ENCODE measurements at regions not wholly inside any gene's neighbourhood (a gene's known extent, or its start where the extent isn't known, plus 50 kb on each side); places are given as distances from the start of the nearest gene placed in this dataset.

DNA sequence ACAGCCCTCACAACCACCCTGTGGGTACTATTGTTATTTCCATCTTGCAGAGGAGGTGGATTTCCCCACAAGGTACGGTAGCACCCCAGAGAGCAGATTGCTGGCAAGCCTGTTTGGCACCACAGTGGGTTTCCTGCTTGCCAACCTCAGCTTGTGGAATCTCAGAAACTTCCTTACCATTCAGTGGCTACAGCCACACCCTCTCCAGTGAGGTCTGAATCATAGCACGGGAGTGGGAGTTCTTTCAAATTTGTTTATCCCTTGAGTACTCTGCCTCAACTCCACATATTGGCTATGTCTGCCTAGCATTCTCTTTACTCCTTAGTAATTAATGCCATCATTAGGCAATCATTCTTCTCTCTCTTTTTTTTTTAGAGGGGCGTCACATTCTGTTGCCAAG lies 162.1 kb downstream of the PTPRU start:
- in situ Hi-C loops (cut with HindIII; ENCODE audit: low pct_unique_long_range_greater_than_20kb, low sequenced_read_pairs), result no loop called here
- no peak for TF ChIP-seq JUND (IDR thresholded peaks at IDR 0.05; ENCODE audit: low read depth)
- no peak for DNase-seq (ENCODE audit: low read depth in 1 of 2, low spot score in 1 of 2)

DNA sequence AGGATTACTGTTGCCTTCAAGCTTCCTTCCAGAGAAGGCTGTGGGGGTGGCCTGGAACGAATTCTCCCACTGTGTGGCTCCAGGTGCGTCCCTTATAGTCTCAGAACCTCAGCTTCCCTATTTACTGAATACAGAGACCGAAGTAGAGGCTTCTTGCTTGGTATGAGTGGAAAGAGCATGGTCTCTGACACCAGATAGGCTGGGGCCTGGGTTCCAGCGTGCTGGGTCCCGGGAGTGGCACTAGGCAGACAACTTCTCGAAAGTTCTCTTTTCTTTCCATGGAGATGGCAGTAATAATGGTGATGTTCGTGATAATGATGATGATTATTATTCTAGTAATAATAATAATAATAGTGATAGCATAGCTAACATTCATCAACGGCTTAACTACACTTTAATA lies 161.7 kb downstream of the PTPRU start:
- in situ Hi-C loops (cut with HindIII; ENCODE audit: low pct_unique_long_range_greater_than_20kb, low sequenced_read_pairs), result no loop called here
- no peak for TF ChIP-seq JUND (IDR thresholded peaks at IDR 0.05; ENCODE audit: low read depth)
- no peak for DNase-seq (ENCODE audit: low read depth in 1 of 2, low spot score in 1 of 2)

- no peak for TF ChIP-seq JUND (IDR thresholded peaks at IDR 0.05; ENCODE audit: low read depth)
- no peak for DNase-seq (ENCODE audit: low read depth in 1 of 2, low spot score in 1 of 2)
- in situ Hi-C loops (cut with HindIII; ENCODE audit: low pct_unique_long_range_greater_than_20kb, low sequenced_read_pairs), result no loop called here
Measured at GRCh38 chr1:29397256-29397590, 160.9 kb downstream of the PTPRU start.

- in situ Hi-C loops (cut with HindIII; ENCODE audit: low pct_unique_long_range_greater_than_20kb, low sequenced_read_pairs), result no loop called here
- DNase-seq (ENCODE audit: low read depth in 1 of 2, low spot score in 1 of 2), result peak in 1 of 2 experiments; percentile 16
- no peak for TF ChIP-seq JUND (IDR thresholded peaks at IDR 0.05; ENCODE audit: low read depth)
Measured at GRCh38 chr1:29396438-29397255, 160.3 kb downstream of the PTPRU start.

DNA sequence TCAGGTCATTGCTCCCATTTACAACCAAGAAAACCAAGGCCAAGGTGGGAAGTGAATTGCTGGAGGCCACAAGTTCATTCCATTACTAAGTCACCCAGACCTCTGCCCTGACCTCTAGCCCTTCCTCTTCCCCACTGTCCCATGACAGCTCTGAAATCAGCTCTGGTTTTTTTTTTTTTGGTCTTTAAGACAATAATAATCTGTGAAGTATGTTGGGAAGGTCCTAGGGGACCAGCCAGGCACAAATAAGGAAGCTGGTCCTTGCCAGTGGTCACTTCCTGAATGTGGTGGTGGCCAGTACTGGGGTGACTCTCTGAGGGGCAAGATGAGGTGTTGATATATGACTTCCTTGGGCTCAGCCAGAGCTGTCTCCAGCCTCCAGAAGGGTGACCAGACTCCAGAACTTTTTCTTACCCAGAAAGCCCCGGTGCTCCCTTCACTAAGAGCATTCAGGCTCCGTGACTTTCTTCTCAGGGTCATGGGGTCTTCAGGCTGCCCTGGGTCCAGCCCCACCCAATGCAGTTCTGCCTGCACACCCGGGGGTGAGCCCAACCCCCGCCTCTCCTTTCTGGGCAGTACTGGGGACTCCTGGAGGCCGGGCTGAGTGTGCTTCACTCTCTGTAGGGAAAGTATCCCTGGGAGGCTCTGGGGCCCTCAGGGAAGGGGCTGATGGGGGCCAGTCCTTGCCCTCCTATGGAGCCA lies 159.6 kb downstream of the PTPRU start:
- in situ Hi-C loops (cut with HindIII; ENCODE audit: low pct_unique_long_range_greater_than_20kb, low sequenced_read_pairs), result no loop called here
- TF ChIP-seq JUND (IDR thresholded peaks at IDR 0.05; ENCODE audit: low read depth), result no peak

DNA sequence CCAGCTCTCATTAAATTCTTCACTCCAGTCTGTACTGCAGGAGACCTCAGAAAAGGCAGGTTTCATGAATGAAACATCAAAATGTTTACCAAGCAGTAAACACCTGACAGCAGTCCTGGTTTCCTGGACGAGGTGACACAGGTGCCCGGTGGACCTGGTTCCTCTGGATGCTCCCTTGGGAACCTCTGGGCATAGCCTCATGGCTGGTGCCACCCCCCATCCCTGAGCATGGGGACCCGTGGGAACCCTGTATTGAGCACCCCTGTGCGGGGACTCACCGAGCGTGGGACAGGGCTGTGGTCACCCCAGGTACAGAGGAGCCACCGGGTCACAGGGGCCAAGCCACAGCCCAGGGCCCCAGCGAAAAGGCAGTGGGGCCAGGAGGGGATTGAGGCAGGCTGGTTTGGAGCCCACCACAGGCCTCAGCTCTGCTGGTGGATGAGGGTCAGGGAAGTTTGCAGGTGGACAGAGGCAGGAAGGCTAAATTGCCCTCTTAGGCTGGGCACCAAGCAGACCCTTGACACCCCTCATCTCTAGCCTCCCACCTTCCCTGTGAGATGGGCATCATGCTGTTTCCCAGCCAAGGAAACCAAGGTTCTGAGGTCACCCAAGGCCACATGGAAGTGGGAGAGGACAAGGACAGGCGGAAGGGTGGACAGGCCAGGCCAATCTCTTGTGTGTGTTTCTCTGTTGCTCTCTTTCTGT lies 158.4 kb downstream of the PTPRU start:
- TF ChIP-seq JUND (IDR thresholded peaks at IDR 0.05; ENCODE audit: low read depth), result no peak
- no peak for DNase-seq (ENCODE audit: low read depth in 1 of 2, low spot score in 1 of 2)
- in situ Hi-C loops (cut with HindIII; ENCODE audit: low pct_unique_long_range_greater_than_20kb, low sequenced_read_pairs), result no loop called here

More for the DNA sequence above, 159.6 kb downstream of the PTPRU start:
- no peak for DNase-seq (ENCODE audit: low read depth in 1 of 2, low spot score in 1 of 2)

- DNase-seq (ENCODE audit: low read depth in 1 of 2, low spot score in 1 of 2), result no peak
- in situ Hi-C loops (cut with HindIII; ENCODE audit: low pct_unique_long_range_greater_than_20kb, low sequenced_read_pairs), result no loop called here
- no peak for TF ChIP-seq JUND (IDR thresholded peaks at IDR 0.05; ENCODE audit: low read depth)
Measured at GRCh38 chr1:29393451-29393826, 157.1 kb downstream of the PTPRU start.

GRCh38 chr1:29392486-29393450 lies 156.4 kb downstream of the PTPRU start:
- no peak for TF ChIP-seq JUND (IDR thresholded peaks at IDR 0.05; ENCODE audit: low read depth)
- in situ Hi-C loops (cut with HindIII; ENCODE audit: low pct_unique_long_range_greater_than_20kb, low sequenced_read_pairs), result no loop called here

DNA sequence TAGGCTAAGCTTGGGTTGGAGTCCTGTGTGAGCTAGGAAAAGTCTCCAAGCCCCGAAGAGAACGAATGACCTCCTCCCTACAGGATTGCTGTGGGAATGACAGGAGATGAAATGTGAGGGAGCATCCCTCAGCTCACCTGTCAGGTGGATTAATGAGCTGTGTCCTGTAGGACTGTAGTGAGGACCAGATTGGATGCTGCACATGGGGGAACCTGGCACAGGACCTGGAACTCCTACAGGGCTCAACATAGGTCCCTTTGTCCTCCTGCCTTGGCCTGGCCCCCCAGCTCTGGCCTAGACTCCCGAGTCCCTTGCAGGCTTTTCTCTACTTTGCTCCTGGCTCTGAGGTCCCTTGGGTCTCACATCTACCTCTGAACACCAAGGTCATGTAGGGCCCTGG lies 155.7 kb downstream of the PTPRU start:
- in situ Hi-C loops (cut with HindIII; ENCODE audit: low pct_unique_long_range_greater_than_20kb, low sequenced_read_pairs), result no loop called here

More at GRCh38 chr1:29392486-29393450, 156.4 kb downstream of the PTPRU start:
- no peak for DNase-seq (ENCODE audit: low read depth in 1 of 2, low spot score in 1 of 2)

DNA sequence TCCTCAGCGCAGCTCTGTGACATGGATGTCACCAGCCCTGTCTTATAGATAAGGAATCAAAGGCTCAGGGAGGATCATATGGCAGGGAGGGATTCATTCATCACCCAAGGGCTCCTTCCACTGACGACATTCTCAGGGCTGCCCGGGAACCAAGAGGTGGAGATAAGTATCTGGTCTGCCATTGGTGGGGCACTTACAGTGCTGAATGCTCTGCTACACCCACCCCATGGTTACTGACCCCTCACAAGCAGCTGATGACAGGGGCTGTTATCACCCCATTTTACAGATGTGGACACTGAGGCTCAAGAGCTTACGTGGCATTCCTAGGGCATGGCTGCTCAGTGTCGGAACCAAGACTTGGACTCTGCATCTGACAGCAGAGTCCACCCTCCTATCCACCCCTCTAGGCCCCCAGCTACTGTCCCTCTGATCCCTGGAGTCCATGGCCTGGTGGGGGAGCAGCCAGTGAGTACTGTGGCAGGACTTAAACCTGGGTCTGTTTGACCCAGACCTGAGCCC lies 155.1 kb downstream of the PTPRU start:
- no peak for TF ChIP-seq JUND (IDR thresholded peaks at IDR 0.05; ENCODE audit: low read depth)
- in situ Hi-C loops (cut with HindIII; ENCODE audit: low pct_unique_long_range_greater_than_20kb, low sequenced_read_pairs), result no loop called here
- no peak for DNase-seq (ENCODE audit: low read depth in 1 of 2, low spot score in 1 of 2)

More for the DNA sequence above, 155.7 kb downstream of the PTPRU start:
- no peak for DNase-seq (ENCODE audit: low read depth in 1 of 2, low spot score in 1 of 2)
- TF ChIP-seq JUND (IDR thresholded peaks at IDR 0.05; ENCODE audit: low read depth), result no peak

- no peak for DNase-seq (ENCODE audit: low read depth in 1 of 2, low spot score in 1 of 2)
- in situ Hi-C loops (cut with HindIII; ENCODE audit: low pct_unique_long_range_greater_than_20kb, low sequenced_read_pairs), result no loop called here
- TF ChIP-seq JUND (IDR thresholded peaks at IDR 0.05; ENCODE audit: low read depth), result no peak
Measured at GRCh38 chr1:29390491-29391361, 154.4 kb downstream of the PTPRU start.

Data from T47D (cell line).